GM10266 (cell line): ENCODE measurements at regions not wholly inside any gene's neighbourhood (a gene's known extent, or its start where the extent isn't known, plus 50 kb on each side); places are given as distances from the start of the nearest gene placed in this dataset.

Experiments used
- DNase-seq: peaks from one replicate; pipeline ENCODE4 v3.0.0; 2012; ENCODE audit errors: extremely low spot score
- TF ChIP-seq, protein P1 (sequence below): IDR thresholded peaks from 2 replicates; pipeline ENCODE4 v1.5.1; 2012; ENCODE audit warnings: mild to moderate bottlenecking, low read depth; ENCODE audit not compliant: control insufficient read depth, insufficient read depth; ENCODE audit errors: missing control alignments

DNA sequence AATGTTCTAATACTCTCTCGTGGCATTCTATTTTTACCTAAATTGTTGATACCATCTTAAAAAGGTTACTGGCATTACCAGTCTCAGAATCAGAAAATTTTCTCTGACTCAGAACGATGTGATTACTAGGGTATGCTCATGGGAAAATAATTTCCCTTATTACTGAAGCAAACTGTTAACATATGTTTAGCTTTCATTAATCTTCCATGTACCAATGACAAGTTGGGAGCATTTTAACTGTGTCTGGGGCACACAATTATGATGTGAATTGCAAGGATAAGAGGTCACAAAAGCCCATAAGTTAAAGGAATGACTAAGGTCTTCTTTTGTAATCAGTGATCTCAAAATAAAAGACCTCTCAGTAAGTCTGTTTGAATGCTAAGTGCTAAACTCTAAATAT lies 1254.6 kb downstream of the PCDH18 start:
- TF ChIP-seq, protein P1, sequence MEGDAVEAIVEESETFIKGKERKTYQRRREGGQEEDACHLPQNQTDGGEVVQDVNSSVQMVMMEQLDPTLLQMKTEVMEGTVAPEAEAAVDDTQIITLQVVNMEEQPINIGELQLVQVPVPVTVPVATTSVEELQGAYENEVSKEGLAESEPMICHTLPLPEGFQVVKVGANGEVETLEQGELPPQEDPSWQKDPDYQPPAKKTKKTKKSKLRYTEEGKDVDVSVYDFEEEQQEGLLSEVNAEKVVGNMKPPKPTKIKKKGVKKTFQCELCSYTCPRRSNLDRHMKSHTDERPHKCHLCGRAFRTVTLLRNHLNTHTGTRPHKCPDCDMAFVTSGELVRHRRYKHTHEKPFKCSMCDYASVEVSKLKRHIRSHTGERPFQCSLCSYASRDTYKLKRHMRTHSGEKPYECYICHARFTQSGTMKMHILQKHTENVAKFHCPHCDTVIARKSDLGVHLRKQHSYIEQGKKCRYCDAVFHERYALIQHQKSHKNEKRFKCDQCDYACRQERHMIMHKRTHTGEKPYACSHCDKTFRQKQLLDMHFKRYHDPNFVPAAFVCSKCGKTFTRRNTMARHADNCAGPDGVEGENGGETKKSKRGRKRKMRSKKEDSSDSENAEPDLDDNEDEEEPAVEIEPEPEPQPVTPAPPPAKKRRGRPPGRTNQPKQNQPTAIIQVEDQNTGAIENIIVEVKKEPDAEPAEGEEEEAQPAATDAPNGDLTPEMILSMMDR = no peak
- DNase-seq = no peak

DNA sequence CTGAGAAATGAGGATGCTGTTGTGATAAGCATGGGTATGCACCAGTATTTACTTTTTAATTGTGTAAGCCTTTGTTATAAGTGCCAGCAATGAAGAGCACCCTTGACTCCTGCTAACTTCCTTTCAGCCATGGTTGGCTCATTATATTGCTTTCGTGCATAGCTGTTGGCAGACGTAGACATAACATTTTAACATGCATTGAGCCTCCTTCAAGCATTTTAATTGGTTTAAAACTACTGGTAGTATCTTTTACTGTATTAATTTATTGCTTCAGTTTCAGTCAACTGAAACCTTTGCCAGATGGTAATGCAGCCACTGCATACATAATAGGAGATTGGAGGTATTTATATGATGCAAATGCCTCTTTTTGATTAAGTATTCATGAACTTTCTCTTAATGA lies 1285.4 kb downstream of the PCDH18 start:
- DNase-seq = no peak
- TF ChIP-seq, protein P1 = no peak

DNA sequence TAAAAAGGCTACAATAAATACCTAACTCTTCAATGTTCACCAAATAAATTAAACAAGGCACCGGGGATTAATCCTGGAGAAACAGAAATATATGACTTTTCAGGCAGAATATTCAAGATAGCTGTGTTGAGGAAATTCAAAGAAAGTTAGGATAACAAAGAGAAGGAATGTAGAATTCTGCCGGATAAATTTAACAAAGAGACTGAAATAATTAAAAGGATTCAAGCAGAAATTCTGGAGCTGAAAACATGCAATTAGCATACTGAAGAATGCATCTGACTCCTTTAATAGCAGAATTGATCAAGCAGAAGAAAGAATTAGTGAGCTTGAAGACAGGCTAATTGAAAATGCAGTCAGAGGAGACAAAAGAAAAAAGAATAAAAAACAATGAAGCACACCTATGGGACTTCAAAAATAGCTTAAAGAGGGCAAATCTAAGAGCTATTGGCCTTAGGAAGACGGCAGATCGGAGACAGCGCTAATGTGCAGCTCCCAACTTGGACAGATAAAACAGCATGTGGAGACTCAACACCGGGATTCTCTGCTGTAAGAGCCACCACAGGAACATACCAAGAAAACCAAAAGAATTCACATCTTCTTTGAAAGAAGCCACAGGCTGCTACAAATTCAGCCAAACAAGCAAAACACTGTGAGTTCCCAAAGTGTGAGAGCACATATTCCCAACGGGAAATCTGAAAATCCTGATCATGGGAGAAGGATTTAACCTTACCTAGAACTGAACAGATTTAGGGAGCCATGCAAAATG lies 1290.9 kb downstream of the PCDH18 start:
- TF ChIP-seq, protein P1 = no peak
- DNase-seq = no peak

DNA sequence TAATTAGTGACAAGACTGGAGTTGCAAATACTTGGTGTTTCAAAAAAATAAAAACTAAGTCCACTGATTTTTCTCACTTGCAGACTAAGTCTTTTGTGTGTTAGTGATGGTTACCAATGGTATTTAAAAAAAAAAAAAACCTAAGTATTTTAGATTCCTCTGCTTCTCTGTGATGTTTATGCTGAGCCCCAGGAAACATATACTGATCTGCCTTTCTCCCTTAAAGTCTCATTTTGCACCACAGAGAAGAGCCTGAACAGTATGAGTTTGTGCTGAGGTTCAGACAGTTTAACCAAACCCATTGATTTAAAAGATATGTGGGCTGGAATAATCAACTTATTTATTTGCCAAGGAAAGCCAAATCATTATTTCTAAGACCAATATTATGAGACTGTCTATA lies 1305.0 kb downstream of the PCDH18 start:
- no peak for DNase-seq
- TF ChIP-seq, protein P1 = no peak

DNA sequence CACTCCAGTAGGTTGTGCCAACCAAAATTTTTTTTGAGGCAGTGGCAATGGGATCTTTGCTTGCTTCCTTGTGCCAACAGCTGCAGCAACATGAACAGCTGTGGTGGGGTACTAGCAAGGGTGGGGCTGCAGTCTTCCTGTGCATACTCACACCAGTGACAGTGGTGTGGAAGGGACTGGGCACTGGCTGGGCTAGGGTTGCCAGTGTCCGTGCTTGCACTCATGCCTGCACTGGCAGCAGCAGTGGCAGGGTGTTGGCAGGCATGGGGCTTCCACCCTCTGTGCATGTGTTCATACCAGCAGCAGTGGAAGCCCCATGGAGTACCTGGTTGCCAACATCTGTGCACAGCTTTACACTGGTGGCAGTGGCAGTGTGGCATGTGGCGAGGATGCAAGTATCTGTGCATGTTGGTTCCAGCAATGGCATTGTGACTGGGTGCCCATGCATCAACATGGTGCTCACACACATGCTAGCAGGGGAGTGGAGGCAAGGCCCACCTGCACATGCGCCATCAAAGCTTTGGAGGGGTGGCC lies 1312.6 kb downstream of the PCDH18 start:
- TF ChIP-seq, protein P1 = no peak
- no peak for DNase-seq

DNA sequence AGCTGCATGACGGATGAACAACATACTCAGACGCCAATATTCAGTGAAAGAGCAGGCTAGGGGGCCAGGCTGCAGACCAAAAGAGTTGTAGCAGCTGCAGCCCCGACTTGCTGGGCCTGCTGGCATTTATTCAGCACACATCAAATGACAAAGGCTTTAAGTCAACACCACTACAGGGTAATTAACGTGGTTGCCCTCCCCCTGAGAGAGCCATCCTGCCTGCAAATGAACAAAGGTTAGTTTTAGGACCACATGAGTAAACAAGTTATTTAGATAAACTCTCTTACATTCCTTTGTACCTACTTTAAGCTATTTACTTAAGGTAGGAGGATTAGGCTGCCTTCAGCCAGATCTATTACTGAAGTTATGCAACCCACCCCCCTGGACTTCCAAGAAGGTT lies 1329.1 kb downstream of the PCDH18 start:
- DNase-seq = no peak
- TF ChIP-seq, protein P1 = no peak

DNA sequence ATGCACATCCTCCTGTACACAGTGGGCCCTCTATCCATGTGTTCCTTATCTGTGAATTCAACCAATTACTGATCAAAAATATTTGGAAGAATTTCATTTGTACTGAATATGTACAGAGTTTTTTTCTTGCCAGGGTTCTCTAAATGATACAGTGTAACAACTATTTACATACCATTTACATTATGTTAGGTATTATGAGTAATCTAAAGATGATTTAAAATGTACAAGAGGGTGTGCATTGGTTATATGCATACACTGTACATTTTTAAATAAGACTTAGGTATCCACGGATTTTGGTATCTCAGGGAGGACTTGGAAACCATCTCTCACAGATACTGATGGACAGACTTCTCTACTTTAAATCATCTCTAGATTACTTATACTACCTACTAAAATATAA lies 1333.9 kb downstream of the PCDH18 start:
- TF ChIP-seq, protein P1 = no peak

More for the DNA sequence above, 1333.9 kb downstream of the PCDH18 start:
- no peak for DNase-seq
